T-cell (primary cell): ENCODE measurements at regions not wholly inside any gene's neighbourhood (a gene's known extent, or its start where the extent isn't known, plus 50 kb on each side); places are given as distances from the start of the nearest gene placed in this dataset.

Experiments
- ATAC-seq, 4 experiments: fragments of 200-7000 bp in 3 of 4; fragments of 150-1000 bp in 1 of 4; cut with Tn5 transposase; replicated peaks in 1 of 4; 1 replicate in 3 of 4; 2 replicates in 1 of 4; pipeline ENCODE4 v1.10.0; 2021; ENCODE audit warnings: moderate library complexity in 3 of 4, mild to moderate bottlenecking in 2 of 4, moderate number of reproducible peaks in 1 of 4
- CTCF ChIA-PET, 2 donors: fragments of 300-600 bp; sonication (Branson Sonifier 250); formaldehyde crosslinking; loops; one replicate each; lab custom pipeline; 2022; ENCODE audit warnings: antibody characterized with exemption in 2 of 2; lab: Charles Lee
- POLR2A ChIA-PET, 2 donors: fragments of 300-600 bp; sonication (Branson Sonifier 250); formaldehyde crosslinking; loops; one replicate each; lab custom pipeline; 2022; ENCODE audit warnings: antibody characterized with exemption in 2 of 2; lab: Charles Lee
- DNase-seq, 35 experiments: peaks; one replicate each; pipeline versions ENCODE4 v3.0.0 to v3.0.0-alpha.2; 2013 to 2023
- H3K27ac ChIP-seq: one replicate; pipeline ENCODE4 v1.5.1; 2013; ENCODE audit warnings: low read length
- H3K27me3 ChIP-seq, 2 experiments: replicated peaks in 1 of 2; 1 replicate in 1 of 2; 2 replicates in 1 of 2; pipeline versions ENCODE4 v1.6.1 to v1.7.0; 2013; ENCODE audit warnings: low read length in 1 of 2, mixed read lengths in 1 of 2; ENCODE audit not compliant: control insufficient read depth in 2 of 2, insufficient read depth in 2 of 2; ENCODE audit errors: extremely low read depth in 1 of 2
- H3K36me3 ChIP-seq, 2 donors: 1 replicate in 1 of 2; 2 replicates in 1 of 2; pipeline versions ENCODE4 v1.6.1 to v1.7.0; 2013; ENCODE audit warnings: low read length in 1 of 2; ENCODE audit not compliant: control insufficient read depth in 2 of 2, insufficient read depth in 1 of 2; ENCODE audit errors: extremely low read depth in 1 of 2
- H3K4me1 ChIP-seq, 2 experiments: 1 replicate in 1 of 2; 2 replicates in 1 of 2; pipeline versions ENCODE4 v1.6.1 to v1.7.0; 2013; ENCODE audit warnings: low read length in 2 of 2, mixed read lengths in 1 of 2; ENCODE audit not compliant: insufficient read depth in 2 of 2, control insufficient read depth in 1 of 2; ENCODE audit errors: extremely low read depth in 1 of 2
- H3K4me3 ChIP-seq, 2 donors: 1 replicate in 1 of 2; 2 replicates in 1 of 2; pipeline versions ENCODE4 v1.5.1 to v1.7.0; 2013; ENCODE audit warnings: mild to moderate bottlenecking in 2 of 2, low read length in 1 of 2, moderate library complexity in 1 of 2; ENCODE audit not compliant: control insufficient read depth in 1 of 2; ENCODE audit errors: extremely low read depth in 1 of 2
- H3K9me3 ChIP-seq: 2 replicates; pipeline ENCODE4 v1.7.0; 2013
- H3K27ac Mint-ChIP-seq, 2 donors: one replicate each; pipeline ENCODE4 v1.8.0; 2020 to 2021; ENCODE audit warnings: mild to moderate bottlenecking in 2 of 2, mixed read lengths in 2 of 2
- H3K27me3 Mint-ChIP-seq, 2 donors: one replicate each; pipeline ENCODE4 v1.8.0; 2021 to 2022; ENCODE audit warnings: mixed read lengths in 2 of 2
- H3K36me3 Mint-ChIP-seq: one replicate; pipeline ENCODE4 v1.8.0; 2021; ENCODE audit warnings: mixed read lengths
- H3K4me1 Mint-ChIP-seq, 3 donors: one replicate each; pipeline ENCODE4 v1.8.0; 2020 to 2022; ENCODE audit warnings: mixed read lengths in 3 of 3, mild to moderate bottlenecking in 1 of 3
- H3K4me3 Mint-ChIP-seq, 3 donors: one replicate each; pipeline ENCODE4 v1.8.0; 2020 to 2022; ENCODE audit warnings: mild to moderate bottlenecking in 3 of 3, mixed read lengths in 3 of 3, moderate library complexity in 3 of 3
- H3K9me3 Mint-ChIP-seq, 3 donors: one replicate each; pipeline ENCODE4 v1.8.0; 2020 to 2022; ENCODE audit warnings: mixed read lengths in 3 of 3
- WGBS: methylation state at CpG from one replicate; pipeline ENCODE4 v1.1.5; 2013; ENCODE audit warnings: missing lambda C conversion rate; ENCODE audit not compliant: insufficient coverage; 5-methylcytosine and 5-hydroxymethylcytosine counted together

GRCh38 chr2:49490710-49491109 lies 336.4 kb upstream of the FSHR start:
- ChIA-PET POLR2A (no interaction called here), CTCF (no interaction called here)
- Mint-ChIP-seq H3K9me3 (peaks cover 5 to 18% (median 16%) of the 10 kb centered on the region in 3 donors), H3K27me3 (no peaks in the 10 kb centered on the region), H3K4me1 (no peaks in the 10 kb centered on the region), H3K4me3 (no peak overlapping the region), H3K27ac (no peak overlapping the region), H3K36me3 (no peaks in the 10 kb centered on the region)
- ATAC-seq (no peak), DNase-seq (no peak)
- no peaks in the 10 kb centered on the region for H3K9me3 ChIP-seq
- no peak overlapping the region for H3K27ac ChIP-seq
- no peaks in the 10 kb centered on the region for H3K27me3 ChIP-seq
- H3K36me3 ChIP-seq: no peaks in the 10 kb centered on the region
- WGBS: 60% methylated on average over 4 of the region's 5 CpGs
- no peak overlapping the region for H3K4me3 ChIP-seq
- no peaks in the 10 kb centered on the region for H3K4me1 ChIP-seq

GRCh38 chr2:49487139-49487538 lies 332.8 kb upstream of the FSHR start:
- ATAC-seq (no peak), DNase-seq (no peak)
- H3K27ac ChIP-seq: no peak overlapping the region
- no peak overlapping the region for H3K4me3 ChIP-seq
- H3K27ac Mint-ChIP-seq: no peak overlapping the region
- no CpG with 5 or more reads among the region's 1 CpG for WGBS
- ChIA-PET CTCF (no interaction called here), POLR2A (no interaction called here)
- H3K4me3 Mint-ChIP-seq: no peak overlapping the region
- H3K9me3 Mint-ChIP-seq: peaks cover 4 to 20% (median 7%) of the 10 kb centered on the region in 3 donors
- H3K36me3 ChIP-seq: no peaks in the 10 kb centered on the region
- no peaks in the 10 kb centered on the region for H3K27me3 ChIP-seq
- no peaks in the 10 kb centered on the region for H3K27me3 Mint-ChIP-seq
- H3K36me3 Mint-ChIP-seq: no peaks in the 10 kb centered on the region
- no peaks in the 10 kb centered on the region for H3K4me1 Mint-ChIP-seq
- no peaks in the 10 kb centered on the region for H3K4me1 ChIP-seq
- H3K9me3 ChIP-seq: no peaks in the 10 kb centered on the region

- H3K9me3 ChIP-seq: no peaks in the 10 kb centered on the region
- no peak for DNase-seq
- no peak for ATAC-seq
- no peak overlapping the region for H3K4me3 ChIP-seq
- H3K36me3 ChIP-seq: no peaks in the 10 kb centered on the region
- H3K4me3 Mint-ChIP-seq: no peak overlapping the region
- H3K36me3 Mint-ChIP-seq: no peaks in the 10 kb centered on the region
- ChIA-PET POLR2A (no interaction called here), CTCF (no interaction called here)
- H3K4me1 Mint-ChIP-seq: no peaks in the 10 kb centered on the region
- H3K27ac ChIP-seq: no peak overlapping the region
- H3K27me3 ChIP-seq: no peaks in the 10 kb centered on the region
- H3K4me1 ChIP-seq: no peaks in the 10 kb centered on the region
- no peaks in the 10 kb centered on the region for H3K27me3 Mint-ChIP-seq
- peaks cover 7 to 14% (median 11%) of the 10 kb centered on the region in 3 donors for H3K9me3 Mint-ChIP-seq
- H3K27ac Mint-ChIP-seq: no peak overlapping the region
- no CpG with 5 or more reads among the region's 1 CpG for WGBS
Measured at GRCh38 chr2:49480520-49480919, 326.2 kb upstream of the FSHR start.

- WGBS: no CpG with 5 or more reads among the region's 1 CpG
- H3K36me3 ChIP-seq: no peaks in the 10 kb centered on the region
- no peak for ATAC-seq
- H3K27ac ChIP-seq: no peak overlapping the region
- DNase-seq: no peak
- no peaks in the 10 kb centered on the region for H3K4me1 ChIP-seq
- no peaks in the 10 kb centered on the region for H3K27me3 Mint-ChIP-seq
- ChIA-PET CTCF (no interaction called here), POLR2A (no interaction called here)
- H3K4me1 Mint-ChIP-seq: no peaks in the 10 kb centered on the region
- no peaks in the 10 kb centered on the region for H3K27me3 ChIP-seq
- H3K9me3 Mint-ChIP-seq: peaks cover 7 to 37% (median 10%) of the 10 kb centered on the region in 3 donors
- no peak overlapping the region for H3K4me3 Mint-ChIP-seq
- no peak overlapping the region for H3K4me3 ChIP-seq
- H3K27ac Mint-ChIP-seq: no peak overlapping the region
- H3K9me3 ChIP-seq: no peaks in the 10 kb centered on the region
- H3K36me3 Mint-ChIP-seq: no peaks in the 10 kb centered on the region
Measured at GRCh38 chr2:49465157-49465831, 311.0 kb upstream of the FSHR start.

- Histone ChIP-seq H3K27me3 (no peaks in the 10 kb centered on the region), H3K4me1 (no peaks in the 10 kb centered on the region), H3K9me3 (no peaks in the 10 kb centered on the region), H3K4me3 (no peak overlapping the region), H3K36me3 (no peaks in the 10 kb centered on the region), H3K27ac (no peak overlapping the region)
- Mint-ChIP-seq H3K27ac (no peak overlapping the region), H3K4me1 (no peaks in the 10 kb centered on the region), H3K9me3 (peaks cover 4 to 23% (median 8%) of the 10 kb centered on the region in 3 donors), H3K27me3 (no peaks in the 10 kb centered on the region), H3K36me3 (no peaks in the 10 kb centered on the region), H3K4me3 (no peak overlapping the region)
- POLR2A ChIA-PET: no interaction called here
- DNase-seq: no peak
- ATAC-seq: no peak
- whole genome bisulfite sequencing: no CpG with 5 or more reads among the region's 3 CpGs
- CTCF ChIA-PET: no interaction called here
Measured at GRCh38 chr2:49459314-49459993, 305.1 kb upstream of the FSHR start.

- Mint-ChIP-seq H3K9me3 (peaks cover 6 to 10% (median 7%) of the 10 kb centered on the region in 3 donors), H3K27me3 (no peaks in the 10 kb centered on the region), H3K4me1 (no peaks in the 10 kb centered on the region), H3K4me3 (no peak overlapping the region), H3K36me3 (no peaks in the 10 kb centered on the region), H3K27ac (no peak overlapping the region)
- no peak for DNase-seq
- ChIA-PET POLR2A (no interaction called here), CTCF (interaction anchor here in 1 of 2 donors (0.6 kb wide), 1 partner anchor 436 kb away, joined by 4 read pairs; no protein-coding TSS in a partner anchor)
- Histone ChIP-seq H3K36me3 (no peaks in the 10 kb centered on the region), H3K27ac (no peak overlapping the region), H3K4me1 (no peaks in the 10 kb centered on the region), H3K9me3 (no peaks in the 10 kb centered on the region), H3K4me3 (no peak overlapping the region), H3K27me3 (no peaks in the 10 kb centered on the region)
- WGBS: 100% methylated on average over 1 of the region's 3 CpGs
- no peak for ATAC-seq
Measured at GRCh38 chr2:49444005-49444404, 289.7 kb upstream of the FSHR start.
